Effector memory CD8-positive, alpha-beta T cell (primary cell): ENCODE measurements at regions not wholly inside any gene's neighbourhood (a gene's known extent, or its start where the extent isn't known, plus 50 kb on each side); places are given as distances from the start of the nearest gene placed in this dataset.

ENCODE experiments used
- ATAC-seq: fragments of 150-1000 bp; cut with Tn5 transposase; replicated peaks from 2 replicates; pipeline ENCODE4 v1.10.0; 2021; ENCODE audit warnings: mild to moderate bottlenecking, moderate library complexity
- DNase-seq, 3 experiments: peaks; one replicate each; pipeline ENCODE4 v3.0.0; 2021
- H3K27ac Mint-ChIP-seq, 2 donors: one replicate each; pipeline ENCODE4 v1.8.0; 2022; ENCODE audit warnings: mild to moderate bottlenecking in 2 of 2, mixed read lengths in 2 of 2, moderate library complexity in 2 of 2
- H3K27me3 Mint-ChIP-seq, 2 donors: one replicate each; pipeline ENCODE4 v1.8.0; 2022; ENCODE audit warnings: mixed read lengths in 2 of 2
- H3K36me3 Mint-ChIP-seq: one replicate; pipeline ENCODE4 v1.8.0; 2022; ENCODE audit warnings: mild to moderate bottlenecking, moderate library complexity, mixed read lengths; ENCODE audit not compliant: insufficient read depth
- H3K4me1 Mint-ChIP-seq, 2 donors: one replicate each; pipeline ENCODE4 v1.8.0; 2022; ENCODE audit warnings: low read depth in 2 of 2, mixed read lengths in 2 of 2
- H3K4me3 Mint-ChIP-seq, 2 donors: one replicate each; pipeline ENCODE4 v1.8.0; 2022; ENCODE audit warnings: mild to moderate bottlenecking in 2 of 2, mixed read lengths in 2 of 2, moderate library complexity in 2 of 2
- H3K9me3 Mint-ChIP-seq, 2 donors: one replicate each; pipeline ENCODE4 v1.8.0; 2022; ENCODE audit warnings: mixed read lengths in 2 of 2

- DNase-seq (no peak), ATAC-seq (no peak)
- H3K27ac Mint-ChIP-seq: no peak overlapping the region
- H3K4me3 Mint-ChIP-seq: no peak overlapping the region
- H3K9me3 Mint-ChIP-seq: peaks cover 2 to 12% of the 10 kb centered on the region in 2 donors
- no peaks in the 10 kb centered on the region for H3K27me3 Mint-ChIP-seq
- peaks cover 0 to 4% of the 10 kb centered on the region in 2 donors for H3K4me1 Mint-ChIP-seq
- no peaks in the 10 kb centered on the region for H3K36me3 Mint-ChIP-seq
Observed at GRCh38 chr4:123042095-123042494, 119.7 kb upstream of the NUDT6 start.

GRCh38 chr4:123043013-123043412 lies 120.6 kb upstream of the NUDT6 start:
- ATAC-seq (no peak), DNase-seq (no peak)
- H3K27ac Mint-ChIP-seq: no peak overlapping the region
- H3K4me1 Mint-ChIP-seq: peaks cover 0 to 4% of the 10 kb centered on the region in 2 donors
- no peaks in the 10 kb centered on the region for H3K36me3 Mint-ChIP-seq
- H3K9me3 Mint-ChIP-seq: peaks cover 2 to 18% of the 10 kb centered on the region in 2 donors
- H3K4me3 Mint-ChIP-seq: no peak overlapping the region
- H3K27me3 Mint-ChIP-seq: no peaks in the 10 kb centered on the region

GRCh38 chr4:123043793-123044425 lies 121.5 kb upstream of the NUDT6 start:
- Mint-ChIP-seq H3K27me3 (no peaks in the 10 kb centered on the region), H3K4me1 (peaks cover 2 to 8% of the 10 kb centered on the region in 2 donors), H3K9me3 (peaks cover 2 to 18% of the 10 kb centered on the region in 2 donors), H3K27ac (no peak overlapping the region), H3K4me3 (no peak overlapping the region), H3K36me3 (no peaks in the 10 kb centered on the region)
- ATAC-seq (no peak), DNase-seq (no peak)

- H3K4me1 Mint-ChIP-seq: peaks cover 2 to 15% of the 10 kb centered on the region in 2 donors
- H3K4me3 Mint-ChIP-seq: no peak overlapping the region
- DNase-seq (no peak), ATAC-seq (no peak)
- H3K9me3 Mint-ChIP-seq: peaks cover 2 to 18% of the 10 kb centered on the region in 2 donors
- H3K27me3 Mint-ChIP-seq: no peaks in the 10 kb centered on the region
- no peaks in the 10 kb centered on the region for H3K36me3 Mint-ChIP-seq
- no peak overlapping the region for H3K27ac Mint-ChIP-seq
Observed at GRCh38 chr4:123046096-123046495, 123.7 kb upstream of the NUDT6 start.

GRCh38 chr4:123050018-123050417 lies 127.6 kb upstream of the NUDT6 start:
- DNase-seq (no peak), ATAC-seq (no peak)
- H3K4me1 Mint-ChIP-seq: peaks cover 2 to 20% of the 10 kb centered on the region in 2 donors
- no peaks in the 10 kb centered on the region for H3K36me3 Mint-ChIP-seq
- H3K9me3 Mint-ChIP-seq: peaks cover 4 to 19% of the 10 kb centered on the region in 2 donors
- no peaks in the 10 kb centered on the region for H3K27me3 Mint-ChIP-seq
- no peak overlapping the region for H3K27ac Mint-ChIP-seq
- H3K4me3 Mint-ChIP-seq: no peak overlapping the region

GRCh38 chr4:123052007-123052406 lies 129.6 kb upstream of the NUDT6 start:
- peaks cover 4 to 19% of the 10 kb centered on the region in 2 donors for H3K9me3 Mint-ChIP-seq
- ATAC-seq: no peak
- H3K4me1 Mint-ChIP-seq: peaks cover 2 to 17% of the 10 kb centered on the region in 2 donors
- peaks cover 4% of the 10 kb centered on the region for H3K36me3 Mint-ChIP-seq
- DNase-seq: no peak
- no peak overlapping the region for H3K27ac Mint-ChIP-seq
- no peaks in the 10 kb centered on the region for H3K27me3 Mint-ChIP-seq
- no peak overlapping the region for H3K4me3 Mint-ChIP-seq

GRCh38 chr4:123055943-123056342 lies 133.5 kb upstream of the NUDT6 start:
- Mint-ChIP-seq H3K4me1 (peaks cover 0 to 6% of the 10 kb centered on the region in 2 donors), H3K27me3 (no peaks in the 10 kb centered on the region), H3K27ac (no peak overlapping the region), H3K36me3 (peaks cover 5% of the 10 kb centered on the region), H3K9me3 (peaks cover 4 to 19% of the 10 kb centered on the region in 2 donors), H3K4me3 (no peak overlapping the region)
- no peak for DNase-seq
- ATAC-seq: no peak

- Mint-ChIP-seq H3K4me1 (no peaks in the 10 kb centered on the region), H3K4me3 (no peak overlapping the region), H3K36me3 (peaks cover 5% of the 10 kb centered on the region), H3K27me3 (no peaks in the 10 kb centered on the region), H3K27ac (no peak overlapping the region), H3K9me3 (peaks cover 0 to 6% of the 10 kb centered on the region in 2 donors)
- DNase-seq (no peak), ATAC-seq (no peak)
Observed at GRCh38 chr4:123060039-123060770, 137.8 kb upstream of the NUDT6 start.

- DNase-seq (no peak), ATAC-seq (no peak)
- H3K4me1 Mint-ChIP-seq: no peaks in the 10 kb centered on the region
- H3K9me3 Mint-ChIP-seq: no peaks in the 10 kb centered on the region
- no peaks in the 10 kb centered on the region for H3K36me3 Mint-ChIP-seq
- no peaks in the 10 kb centered on the region for H3K27me3 Mint-ChIP-seq
- no peak overlapping the region for H3K27ac Mint-ChIP-seq
- H3K4me3 Mint-ChIP-seq: no peak overlapping the region
Observed at GRCh38 chr4:123064390-123064789, 142.0 kb upstream of the NUDT6 start.

GRCh38 chr4:123068081-123068480 lies 145.7 kb upstream of the NUDT6 start:
- no peak for DNase-seq
- Mint-ChIP-seq H3K4me1 (no peaks in the 10 kb centered on the region), H3K27me3 (no peaks in the 10 kb centered on the region), H3K27ac (no peak overlapping the region), H3K9me3 (no peaks in the 10 kb centered on the region), H3K4me3 (no peak overlapping the region), H3K36me3 (no peaks in the 10 kb centered on the region)
- no peak for ATAC-seq

- Mint-ChIP-seq H3K36me3 (no peaks in the 10 kb centered on the region), H3K9me3 (no peaks in the 10 kb centered on the region), H3K4me3 (no peak overlapping the region), H3K27me3 (no peaks in the 10 kb centered on the region), H3K27ac (no peak overlapping the region), H3K4me1 (no peaks in the 10 kb centered on the region)
- ATAC-seq (no peak), DNase-seq (no peak)
Observed at GRCh38 chr4:123072060-123072459, 149.7 kb upstream of the NUDT6 start.

- Mint-ChIP-seq H3K36me3 (no peaks in the 10 kb centered on the region), H3K27me3 (no peaks in the 10 kb centered on the region), H3K27ac (no peak overlapping the region), H3K4me1 (no peaks in the 10 kb centered on the region), H3K9me3 (no peaks in the 10 kb centered on the region), H3K4me3 (no peak overlapping the region)
- ATAC-seq: no peak
- no peak for DNase-seq
Observed at GRCh38 chr4:123073650-123074049, 151.3 kb upstream of the NUDT6 start.

- H3K4me3 Mint-ChIP-seq: no peak overlapping the region
- H3K9me3 Mint-ChIP-seq: no peaks in the 10 kb centered on the region
- DNase-seq (no peak), ATAC-seq (no peak)
- peaks cover 0 to 6% of the 10 kb centered on the region in 2 donors for H3K4me1 Mint-ChIP-seq
- H3K36me3 Mint-ChIP-seq: no peaks in the 10 kb centered on the region
- no peak overlapping the region for H3K27ac Mint-ChIP-seq
- no peaks in the 10 kb centered on the region for H3K27me3 Mint-ChIP-seq
Observed at GRCh38 chr4:123077330-123077729, 154.9 kb upstream of the NUDT6 start.

GRCh38 chr4:123081971-123082370 lies 159.6 kb upstream of the NUDT6 start:
- no peaks in the 10 kb centered on the region for H3K27me3 Mint-ChIP-seq

More at GRCh38 chr4:123081971-123082370, 159.6 kb upstream of the NUDT6 start:
- Mint-ChIP-seq H3K4me1 (peaks cover 3 to 8% of the 10 kb centered on the region in 2 donors), H3K36me3 (peaks cover 3% of the 10 kb centered on the region), H3K27ac (no peak overlapping the region), H3K4me3 (no peak overlapping the region), H3K9me3 (no peaks in the 10 kb centered on the region)
- DNase-seq: no peak
- no peak for ATAC-seq
